HG03066 (cell line): ENCODE measurements at regions not wholly inside any gene's neighbourhood (a gene's known extent, or its start where the extent isn't known, plus 50 kb on each side); places are given as distances from the start of the nearest gene placed in this dataset.

ENCODE experiments used
- ATAC-seq: cut with Tn5 transposase; IDR thresholded peaks from one replicate; pipeline ENCODE4 v1.9.1; 2021; ENCODE audit warnings: low read depth; ENCODE audit not compliant: unreplicated experiment

- ATAC-seq = no peak
These were observed 234.6 kb downstream of the HAUS1 start for GRCh38 chr18:46338766-46339165.

- ATAC-seq = no peak
These were observed 236.5 kb downstream of the HAUS1 start for GRCh38 chr18:46340716-46341115.

GRCh38 chr18:46341986-46342525 is 237.9 kb downstream of the HAUS1 start:
- ATAC-seq = no peak

GRCh38 chr18:46343456-46343855 is 239.3 kb downstream of the HAUS1 start:
- no peak for ATAC-seq

GRCh38 chr18:46343931-46344372 is 239.8 kb downstream of the HAUS1 start:
- peak; percentile 72 for ATAC-seq

- ATAC-seq = no peak
These were observed 240.4 kb downstream of the HAUS1 start for GRCh38 chr18:46344416-46345180.

- no peak for ATAC-seq
These were observed 240.9 kb downstream of the HAUS1 start for GRCh38 chr18:46345181-46345465.

GRCh38 chr18:46346213-46346612 is 242.0 kb downstream of the HAUS1 start:
- ATAC-seq = no peak

GRCh38 chr18:46346896-46347630 is 242.9 kb downstream of the HAUS1 start:
- no peak for ATAC-seq

GRCh38 chr18:46350598-46351159 is 246.5 kb downstream of the HAUS1 start:
- ATAC-seq = no peak

- no peak for ATAC-seq
These were observed 248.5 kb downstream of the HAUS1 start for GRCh38 chr18:46352520-46353250.

GRCh38 chr18:46353460-46353859 is 249.3 kb downstream of the HAUS1 start:
- no peak for ATAC-seq

GRCh38 chr18:46356278-46357033 is 252.3 kb downstream of the HAUS1 start:
- no peak for ATAC-seq

- no peak for ATAC-seq
These were observed 256.0 kb downstream of the HAUS1 start for GRCh38 chr18:46360102-46360699.

- no peak for ATAC-seq
These were observed 256.7 kb downstream of the HAUS1 start for GRCh38 chr18:46360866-46361265.

- ATAC-seq = no peak
These were observed 258.3 kb downstream of the HAUS1 start for GRCh38 chr18:46362533-46362932.

GRCh38 chr18:46364048-46364447 is 259.9 kb downstream of the HAUS1 start:
- no peak for ATAC-seq

GRCh38 chr18:46366201-46366600 is 262.0 kb downstream of the HAUS1 start:
- ATAC-seq = no peak

GRCh38 chr18:46366751-46367376 is 262.7 kb downstream of the HAUS1 start:
- ATAC-seq = no peak
